IPS DF 6.9 (cell line): ENCODE measurements at regions not wholly inside any gene's neighbourhood (a gene's known extent, or its start where the extent isn't known, plus 50 kb on each side); places are given as distances from the start of the nearest gene placed in this dataset.

Experiments used
- DNase-seq: peaks from one replicate; pipeline ENCODE4 v3.0.0-alpha.2; 2013; ENCODE audit warnings: low read depth, low spot score
- H3K27ac ChIP-seq: one replicate; pipeline ENCODE4 v1.5.1; 2013; ENCODE audit warnings: low read length, control low read depth
- H3K27me3 ChIP-seq: 2 replicates; pipeline ENCODE4 v1.6.1; 2013; ENCODE audit warnings: mild to moderate bottlenecking, low read length; ENCODE audit not compliant: control insufficient read depth, insufficient read depth
- H3K36me3 ChIP-seq: 2 replicates; pipeline ENCODE4 v1.6.1; 2013; ENCODE audit warnings: low read length; ENCODE audit not compliant: control insufficient read depth, insufficient read depth
- H3K4me1 ChIP-seq: 2 replicates; pipeline ENCODE4 v1.6.1; 2013; ENCODE audit warnings: low read length; ENCODE audit not compliant: control insufficient read depth, insufficient read depth
- H3K4me3 ChIP-seq: 2 replicates; pipeline ENCODE4 v1.5.1; 2013; ENCODE audit warnings: mild to moderate bottlenecking, low read length
- H3K9me3 ChIP-seq: 2 replicates; pipeline ENCODE4 v1.6.1; 2013; ENCODE audit warnings: low read length, inconsistent platforms; ENCODE audit not compliant: control insufficient read depth, insufficient read depth
- WGBS: extraction: QIAGEN DNeasy Blood & Tissue Kit; methylation state at CpG from one replicate; pipeline ENCODE4 v1.1.7; 2013; ENCODE audit warnings: mixed read lengths, missing lambda C conversion rate; ENCODE audit not compliant: insufficient read length, insufficient coverage; 5-methylcytosine and 5-hydroxymethylcytosine counted together

GRCh38 chr4:135605076-135605475 lies 1403.5 kb upstream of the PABPC4L start:
- no peak overlapping the region for H3K27ac ChIP-seq
- no peaks in the 10 kb centered on the region for H3K4me1 ChIP-seq
- H3K4me3 ChIP-seq: no peak overlapping the region
- H3K27me3 ChIP-seq: no peaks in the 10 kb centered on the region
- no peak for DNase-seq
- no peaks in the 10 kb centered on the region for H3K9me3 ChIP-seq
- no peaks in the 10 kb centered on the region for H3K36me3 ChIP-seq
- WGBS: no CpG with 5 or more reads among the region's 1 CpG

- WGBS: no CpG with 5 or more reads among the region's 1 CpG
- Histone ChIP-seq H3K4me1 (no peaks in the 10 kb centered on the region), H3K36me3 (no peaks in the 10 kb centered on the region), H3K27ac (no peak overlapping the region), H3K27me3 (no peaks in the 10 kb centered on the region), H3K9me3 (no peaks in the 10 kb centered on the region), H3K4me3 (no peak overlapping the region)
- DNase-seq: no peak
These were observed 1402.9 kb upstream of the PABPC4L start for GRCh38 chr4:135604531-135604930.

- Histone ChIP-seq H3K4me1 (no peaks in the 10 kb centered on the region), H3K27me3 (no peaks in the 10 kb centered on the region), H3K4me3 (no peak overlapping the region), H3K36me3 (no peaks in the 10 kb centered on the region), H3K27ac (no peak overlapping the region), H3K9me3 (no peaks in the 10 kb centered on the region; the same call in 1 of the 2 replicates)
- WGBS: no CpG with 5 or more reads among the region's 1 CpG
- no peak for DNase-seq
These were observed 1399.8 kb upstream of the PABPC4L start for GRCh38 chr4:135601351-135601750.

- Histone ChIP-seq H3K27me3 (no peaks in the 10 kb centered on the region), H3K4me3 (no peak overlapping the region), H3K36me3 (no peaks in the 10 kb centered on the region), H3K9me3 (peaks cover 1% of the 10 kb centered on the region; the same call in 1 of the 2 replicates), H3K27ac (no peak overlapping the region), H3K4me1 (no peaks in the 10 kb centered on the region)
- no peak for DNase-seq
- WGBS: no CpG with 5 or more reads among the region's 1 CpG
These were observed 1396.6 kb upstream of the PABPC4L start for GRCh38 chr4:135598151-135598550.

- no peaks in the 10 kb centered on the region for H3K36me3 ChIP-seq
- no peak for DNase-seq
- no peak overlapping the region for H3K4me3 ChIP-seq
- peaks cover 1% of the 10 kb centered on the region; the same call in 1 of the 2 replicates for H3K9me3 ChIP-seq
- no peak overlapping the region for H3K27ac ChIP-seq
- H3K27me3 ChIP-seq: no peaks in the 10 kb centered on the region
- WGBS: no CpG with 5 or more reads among the region's 1 CpG
- no peaks in the 10 kb centered on the region for H3K4me1 ChIP-seq
These were observed 1392.9 kb upstream of the PABPC4L start for GRCh38 chr4:135594521-135594920.

GRCh38 chr4:135575041-135575440 lies 1373.5 kb upstream of the PABPC4L start:
- no peak overlapping the region for H3K4me3 ChIP-seq
- H3K9me3 ChIP-seq: no peaks in the 10 kb centered on the region
- no peak overlapping the region for H3K27ac ChIP-seq
- H3K36me3 ChIP-seq: no peaks in the 10 kb centered on the region
- no peak for DNase-seq
- no peaks in the 10 kb centered on the region for H3K27me3 ChIP-seq
- WGBS: no CpG with 5 or more reads among the region's 1 CpG
- no peaks in the 10 kb centered on the region for H3K4me1 ChIP-seq

GRCh38 chr4:135573251-135573650 lies 1371.7 kb upstream of the PABPC4L start:
- H3K4me3 ChIP-seq: no peak overlapping the region
- no peak for DNase-seq

GRCh38 chr4:135564090-135564489 lies 1362.5 kb upstream of the PABPC4L start:
- Histone ChIP-seq H3K27me3 (no peaks in the 10 kb centered on the region), H3K4me3 (no peak overlapping the region), H3K9me3 (no peaks in the 10 kb centered on the region), H3K36me3 (no peaks in the 10 kb centered on the region), H3K4me1 (no peaks in the 10 kb centered on the region), H3K27ac (no peak overlapping the region)
- no peak for DNase-seq
- no CpG with 5 or more reads among the region's 1 CpG for WGBS

More at GRCh38 chr4:135573251-135573650, 1371.7 kb upstream of the PABPC4L start:
- Histone ChIP-seq H3K36me3 (no peaks in the 10 kb centered on the region), H3K9me3 (no peaks in the 10 kb centered on the region), H3K27me3 (no peaks in the 10 kb centered on the region), H3K27ac (no peak overlapping the region), H3K4me1 (no peaks in the 10 kb centered on the region)

GRCh38 chr4:135553213-135553612 lies 1351.6 kb upstream of the PABPC4L start:
- no peaks in the 10 kb centered on the region for H3K27me3 ChIP-seq
- no peak for DNase-seq
- H3K4me3 ChIP-seq: no peak overlapping the region
- H3K36me3 ChIP-seq: no peaks in the 10 kb centered on the region
- no peak overlapping the region for H3K27ac ChIP-seq
- no CpG with 5 or more reads among the region's 1 CpG for WGBS
- H3K9me3 ChIP-seq: no peaks in the 10 kb centered on the region
- no peaks in the 10 kb centered on the region for H3K4me1 ChIP-seq

GRCh38 chr4:135552131-135552530 lies 1350.5 kb upstream of the PABPC4L start:
- no peak for DNase-seq

GRCh38 chr4:135548711-135549110 lies 1347.1 kb upstream of the PABPC4L start:
- H3K27me3 ChIP-seq: no peaks in the 10 kb centered on the region
- H3K27ac ChIP-seq: no peak overlapping the region
- WGBS: no CpG with 5 or more reads among the region's 2 CpGs
- no peak for DNase-seq
- H3K36me3 ChIP-seq: no peaks in the 10 kb centered on the region
- H3K9me3 ChIP-seq: no peaks in the 10 kb centered on the region
- H3K4me3 ChIP-seq: no peak overlapping the region
- no peaks in the 10 kb centered on the region for H3K4me1 ChIP-seq

More at GRCh38 chr4:135552131-135552530, 1350.5 kb upstream of the PABPC4L start:
- H3K36me3 ChIP-seq: no peaks in the 10 kb centered on the region
- no peak overlapping the region for H3K27ac ChIP-seq
- H3K9me3 ChIP-seq: no peaks in the 10 kb centered on the region
- no peaks in the 10 kb centered on the region for H3K4me1 ChIP-seq
- H3K4me3 ChIP-seq: no peak overlapping the region
- no CpG with 5 or more reads among the region's 3 CpGs for WGBS
- H3K27me3 ChIP-seq: no peaks in the 10 kb centered on the region
